K562 (cell line): ENCODE measurements at regions not wholly inside any gene's neighbourhood (a gene's known extent, or its start where the extent isn't known, plus 50 kb on each side); places are given as distances from the start of the nearest gene placed in this dataset.

Experiments used
- ATAC-seq: fragments of 200-7000 bp; cut with Tn5 transposase; 3 replicates; pipeline ENCODE4 v1.9.1; 2020; ENCODE audit warnings: moderate library complexity
- BruUV-seq: library from RNA; stranded (reverse); fragments of 400-500 nt; replicated peaks from 2 replicates; lab custom pipeline; 2021; lab: Mats Ljungman, UMichigan
- CTCF ChIA-PET: fragments of 300-600 bp; formaldehyde crosslinking; extraction: SDS; loops from one replicate; lab custom pipeline; 2021; ENCODE audit warnings: low intra/inter-chr PET ratio; lab: Yijun Ruan, JAX
- POLR2A ChIA-PET: fragments of 300-600, 350-650 bp; sonication (Branson Sonifier 250); formaldehyde crosslinking; extraction: SDS; loops from one replicate; lab custom pipeline; 2021; ENCODE audit warnings: antibody characterized with exemption, inconsistent platforms; lab: Yijun Ruan, JAX
- DNase-seq, 4 experiments: peaks; one replicate each; pipeline versions ENCODE4 v3.0.0 to v3.0.0-alpha.2; 2011 to 2018; ENCODE audit warnings: low spot score in 3 of 4, mixed read lengths in 3 of 4; ENCODE audit errors: extremely low read depth in 1 of 4
- FAIRE-seq: peaks from 2 replicates; lab custom pipeline; 2011; peaks lifted over from hg19 to GRCh38; lab: Jason Lieb, UNC
- H2AFZ ChIP-seq: 2 replicates; pipeline ENCODE4 v1.6.0; 2011; ENCODE audit warnings: low read depth, low read length, control low read depth, inconsistent platforms
- H3K27ac ChIP-seq: fragments of 200-600 bp; 3 replicates; pipeline ENCODE4 v1.8.0; 2011; ENCODE audit warnings: low read depth, mild to moderate bottlenecking, control low read depth, inconsistent platforms, low read length, moderate library complexity, mixed read lengths; ENCODE audit errors: extremely low read depth
- H3K27me3 ChIP-seq, 2 experiments: fragments of 300-600 bp in 1 of 2; 2 replicates in 1 of 2; 3 replicates in 1 of 2; pipeline versions ENCODE4 v1.6.0 to v1.8.0; 2011; ENCODE audit warnings: inconsistent platforms in 2 of 2, low read length in 2 of 2, mild to moderate bottlenecking in 1 of 2, mixed read lengths in 1 of 2, moderate library complexity in 1 of 2; ENCODE audit not compliant: control insufficient read depth in 2 of 2, insufficient read depth in 2 of 2
- H3K36me3 ChIP-seq: fragments of 300-600 bp; 3 replicates; pipeline ENCODE4 v1.8.0; 2011; ENCODE audit warnings: mild to moderate bottlenecking, low read length, inconsistent platforms; ENCODE audit not compliant: control insufficient read depth, insufficient read depth
- H3K4me1 ChIP-seq, 2 experiments: fragments of 200-600 bp in 1 of 2; replicated peaks in 1 of 2; 2 replicates in 1 of 2; 3 replicates in 1 of 2; pipeline versions ENCODE4 v1.5.1 to v1.8.0; 2011; ENCODE audit warnings: inconsistent platforms in 2 of 2, low read length in 2 of 2, mild to moderate bottlenecking in 1 of 2, mixed read lengths in 1 of 2, moderate library complexity in 1 of 2; ENCODE audit not compliant: control insufficient read depth in 2 of 2, insufficient read depth in 2 of 2
- H3K4me2 ChIP-seq: 2 replicates; pipeline ENCODE4 v1.6.1; 2011; ENCODE audit warnings: low read length, control low read depth, inconsistent platforms, mixed read lengths; ENCODE audit not compliant: insufficient read depth
- H3K4me3 ChIP-seq: fragments of 200-600 bp; sonication (generic), shearing (Covaris generic); 2 replicates; pipeline ENCODE4 v1.5.1; 2016; ENCODE audit warnings: control low read depth, inconsistent platforms
- H3K79me2 ChIP-seq: fragments of 200-600 bp; 3 replicates; pipeline ENCODE4 v1.8.0; 2011; ENCODE audit warnings: low read length, inconsistent platforms; ENCODE audit not compliant: control insufficient read depth, insufficient read depth
- H3K9ac ChIP-seq, 2 experiments: 2 replicates each; pipeline versions ENCODE4 v1.6.0 to v1.6.1; 2011; ENCODE audit warnings: low read depth in 2 of 2, low read length in 2 of 2, control low read depth in 1 of 2, inconsistent platforms in 1 of 2, mild to moderate bottlenecking in 1 of 2, mixed read lengths in 1 of 2; ENCODE audit not compliant: insufficient read depth in 1 of 2
- H3K9me1 ChIP-seq: one replicate; pipeline ENCODE4 v1.6.0; 2011; ENCODE audit warnings: inconsistent platforms, mild to moderate bottlenecking, low read length, moderate library complexity; ENCODE audit not compliant: control insufficient read depth, insufficient read depth
- H3K9me3 ChIP-seq: replicated peaks from 2 replicates; pipeline ENCODE4 v1.5.1; 2011; ENCODE audit warnings: low read depth, low read length, inconsistent platforms; ENCODE audit not compliant: control insufficient read depth, insufficient read depth
- H4K20me1 ChIP-seq: replicated peaks from 2 replicates; pipeline ENCODE4 v1.6.1; 2011; ENCODE audit warnings: low read length, inconsistent platforms, mixed read lengths; ENCODE audit not compliant: control insufficient read depth, insufficient read depth
- CBFA2T2 ChIP-seq: fragments of 450-650 bp; conservative IDR thresholded peaks from 2 replicates; pipeline ENCODE4 v1.6.1; 2017; ENCODE audit warnings: mild to moderate bottlenecking
- COPS2 ChIP-seq: fragments of 450-650 bp; conservative IDR thresholded peaks from 2 replicates; pipeline ENCODE4 v1.6.1; 2016; ENCODE audit warnings: mild to moderate bottlenecking, moderate library complexity
- FOXJ3 ChIP-seq: sonication (generic); formaldehyde crosslinking; IDR thresholded peaks from 2 replicates; pipeline ENCODE4 v1.4.0; 2020; ENCODE audit warnings: mild to moderate bottlenecking, missing genetic modification reagents
- POLR2H ChIP-seq: IDR thresholded peaks from 2 replicates; pipeline ENCODE4 v1.6.1; 2016; ENCODE audit warnings: missing genetic modification characterization, low read depth, mild to moderate bottlenecking, control low read depth, missing compliant biosample characterization, moderate library complexity
- RB1 ChIP-seq: fragments of 450-650 bp; IDR thresholded peaks from 2 replicates; pipeline ENCODE4 v1.6.1; 2017; ENCODE audit warnings: low read depth, mild to moderate bottlenecking
- RBM17 ChIP-seq: fragments of 200-400 bp; formaldehyde crosslinking; IDR thresholded peaks from 2 replicates; pipeline ENCODE4 v1.6.1; 2017; ENCODE audit warnings: low read depth, mild to moderate bottlenecking, low read length, borderline replicate concordance
- SP2 ChIP-seq: IDR thresholded peaks from 2 replicates; pipeline ENCODE4 v1.6.1; 2011; ENCODE audit warnings: mild to moderate bottlenecking, low read depth, low read length, moderate library complexity; ENCODE audit not compliant: poor library complexity, severe bottlenecking; ENCODE audit errors: extremely low read depth
- SREBF1 ChIP-seq: fragments of 150-350 bp; IDR thresholded peaks from 2 replicates; pipeline ENCODE4 v1.6.1; 2014; ENCODE audit warnings: antibody characterized with exemption, low read depth, low read length, borderline replicate concordance
- TBL1XR1 ChIP-seq, 2 experiments: IDR thresholded peaks; 2 replicates each; pipeline ENCODE4 v1.6.1; 2012; ENCODE audit warnings: improper control_type of control experiment in 2 of 2, low read length in 2 of 2, mild to moderate bottlenecking in 1 of 2
- XRCC3 ChIP-seq: fragments of 450-650 bp; IDR thresholded peaks from 2 replicates; pipeline ENCODE4 v1.6.1; 2017; ENCODE audit warnings: mild to moderate bottlenecking, moderate library complexity
- ZNF644 ChIP-seq: fragments of 200-800 bp; sonication (Bioruptor generic); IDR thresholded peaks from 2 replicates; pipeline ENCODE4 v1.6.1; 2016; ENCODE audit warnings: low read depth, missing genetic modification characterization, missing compliant biosample characterization
- ZNF668 ChIP-seq: fragments of 250-450 bp; sonication (Bioruptor Pico); IDR thresholded peaks from 2 replicates; pipeline ENCODE4 v1.8.0; 2022; ENCODE audit warnings: mild to moderate bottlenecking, inconsistent platforms
- in situ Hi-C: fragments of 300-500 bp; cut with MboI; formaldehyde crosslinking; loops from 4 replicates; pipeline ENCODE4 v1.15.0; 2018; ENCODE audit warnings: inconsistent platforms, mixed read lengths
- intact Hi-C: fragments of 100-400 bp; cut with micrococcal nuclease; formaldehyde crosslinking; loops from 2 replicates; pipeline ENCODE4 v1.14.2; 2022
- TF ChIP-seq, protein P1 (sequence below), 2 experiments: fragments of 450-650 bp; IDR thresholded peaks; 2 replicates each; pipeline ENCODE4 v1.6.1; 2016

DNA sequence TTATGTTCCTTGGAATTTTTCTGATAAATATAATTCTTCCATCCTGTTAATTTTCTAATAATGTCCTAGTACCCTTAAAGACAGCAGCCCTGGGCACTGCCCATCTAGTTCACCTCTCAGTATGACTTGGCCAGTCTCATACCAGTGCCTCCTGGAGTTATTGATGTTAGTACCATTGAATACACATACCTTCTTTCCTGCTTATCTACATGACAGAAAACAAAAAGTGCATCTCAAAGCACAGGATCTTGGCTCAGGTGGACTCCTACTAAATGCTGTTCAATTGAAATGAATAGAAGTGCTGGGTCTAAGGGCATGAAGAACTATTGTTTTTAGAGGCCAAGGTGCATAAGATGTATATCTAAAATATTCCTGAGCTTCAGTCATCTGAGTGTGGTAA is 669.7 kb downstream of the NR2F1-AS1 start:
- TF ChIP-seq SP2 (no peak), CBFA2T2 (no peak), RBM17 (no peak), ZNF644 (no peak), RB1 (no peak), FOXJ3 (no peak), POLR2H (tag) (no peak), TBL1XR1 (IDR thresholded peaks at IDR 0.05; ENCODE audit: low read length in 2 of 2) (no peak), XRCC3 (no peak), SREBF1 (no peak), ZNF668 (no peak), COPS2 (no peak)
- TF ChIP-seq, protein P1, sequence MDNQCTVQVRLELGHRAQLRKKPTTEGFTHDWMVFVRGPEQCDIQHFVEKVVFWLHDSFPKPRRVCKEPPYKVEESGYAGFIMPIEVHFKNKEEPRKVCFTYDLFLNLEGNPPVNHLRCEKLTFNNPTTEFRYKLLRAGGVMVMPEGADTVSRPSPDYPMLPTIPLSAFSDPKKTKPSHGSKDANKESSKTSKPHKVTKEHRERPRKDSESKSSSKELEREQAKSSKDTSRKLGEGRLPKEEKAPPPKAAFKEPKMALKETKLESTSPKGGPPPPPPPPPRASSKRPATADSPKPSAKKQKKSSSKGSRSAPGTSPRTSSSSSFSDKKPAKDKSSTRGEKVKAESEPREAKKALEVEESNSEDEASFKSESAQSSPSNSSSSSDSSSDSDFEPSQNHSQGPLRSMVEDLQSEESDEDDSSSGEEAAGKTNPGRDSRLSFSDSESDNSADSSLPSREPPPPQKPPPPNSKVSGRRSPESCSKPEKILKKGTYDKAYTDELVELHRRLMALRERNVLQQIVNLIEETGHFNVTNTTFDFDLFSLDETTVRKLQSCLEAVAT (IDR thresholded peaks at IDR 0.05) = no peak
- intact Hi-C loops = no loop called here
- FAIRE-seq (no peak), ATAC-seq (no peak), DNase-seq (no peak)
- Histone ChIP-seq H3K9ac (no peak overlapping the region), H3K4me3 (no peak overlapping the region), H3K27me3 (no peaks in the 10 kb centered on the region), H2AFZ (no peak overlapping the region), H3K79me2 (no peaks in the 10 kb centered on the region), H4K20me1 (no peaks in the 10 kb centered on the region), H3K27ac (no peak overlapping the region), H3K4me2 (no peak overlapping the region), H3K4me1 (no peaks in the 10 kb centered on the region), H3K36me3 (no peaks in the 10 kb centered on the region), H3K9me1 (no peaks in the 10 kb centered on the region), H3K9me3 (no peaks in the 10 kb centered on the region)
- POLR2A ChIA-PET = no interaction called here
- no TSS peak for BruUV-seq
- CTCF ChIA-PET = no interaction called here
- in situ Hi-C loops = no loop called here
